GM12878 (cell line): ENCODE measurements at regions not wholly inside any gene's neighbourhood (a gene's known extent, or its start where the extent isn't known, plus 50 kb on each side); places are given as distances from the start of the nearest gene placed in this dataset.

ENCODE experiments used
- ATAC-seq: fragments of 200-7000 bp; cut with Tn5 transposase; 3 replicates; pipeline ENCODE4 v1.9.1; 2020; ENCODE audit warnings: mild to moderate bottlenecking, moderate library complexity
- BruUV-seq: library from RNA; stranded (reverse); fragments of 400-500 nt; replicated peaks from 2 replicates; lab custom pipeline; 2021; lab: Mats Ljungman, UMichigan
- CTCF ChIA-PET: fragments of 300-600 bp; sonication (Branson Sonifier 250); formaldehyde crosslinking; extraction: SDS; loops from one replicate; lab custom pipeline; 2021; ENCODE audit warnings: inconsistent platforms; lab: Yijun Ruan, JAX
- POLR2A ChIA-PET: fragments of 350-600 bp; formaldehyde crosslinking; extraction: SDS; loops from one replicate; lab custom pipeline; 2021; ENCODE audit warnings: inconsistent platforms; lab: Charles Lee
- RAD21 ChIA-PET: fragments of 300-600 bp; sonication (Branson Sonifier 250); formaldehyde crosslinking; loops from one replicate; lab custom pipeline; 2023; ENCODE audit warnings: antibody characterized with exemption; ENCODE audit not compliant: unreplicated experiment; lab: Charles Lee
- SMC1A ChIA-PET: fragments of 300-600 bp; sonication (Branson Sonifier 250); formaldehyde crosslinking; loops from one replicate; lab custom pipeline; 2023; ENCODE audit not compliant: unreplicated experiment, uncharacterized antibody; lab: Charles Lee
- DNase-seq: peaks from one replicate; pipeline ENCODE4 v3.0.0-alpha.2; 2011; ENCODE audit warnings: low read depth, low spot score
- FAIRE-seq: peaks from 3 replicates; lab custom pipeline; 2011; peaks lifted over from hg19 to GRCh38; lab: Jason Lieb, UNC
- H2AFZ ChIP-seq: 2 replicates; pipeline ENCODE4 v1.6.0; 2011; ENCODE audit warnings: low read depth, low read length, control low read depth; ENCODE audit not compliant: control insufficient read depth
- H3K27ac ChIP-seq: 2 replicates; pipeline ENCODE4 v1.5.1; 2011; ENCODE audit warnings: control low read depth; ENCODE audit not compliant: control insufficient read depth, insufficient read depth
- H3K27me3 ChIP-seq, 2 experiments: replicated peaks in 1 of 2; 2 replicates each; pipeline versions ENCODE4 v1.6.0 to v1.6.1; 2011; ENCODE audit warnings: low read length in 1 of 2; ENCODE audit not compliant: control insufficient read depth in 2 of 2, insufficient read depth in 2 of 2
- H3K36me3 ChIP-seq, 2 experiments: 2 replicates each; pipeline ENCODE4 v1.5.1; 2011; ENCODE audit warnings: low read length in 1 of 2; ENCODE audit not compliant: control insufficient read depth in 2 of 2, insufficient read depth in 2 of 2
- H3K4me1 ChIP-seq: 2 replicates; pipeline ENCODE4 v1.6.1; 2011; ENCODE audit warnings: mild to moderate bottlenecking, low read length, moderate library complexity, mixed read lengths; ENCODE audit not compliant: control insufficient read depth, insufficient read depth
- H3K4me2 ChIP-seq: 2 replicates; pipeline ENCODE4 v1.6.0; 2011; ENCODE audit warnings: control low read depth; ENCODE audit not compliant: control insufficient read depth, insufficient read depth
- H3K4me3 ChIP-seq: fragments of 200-600 bp; sonication (generic); 2 replicates; pipeline ENCODE4 v1.5.1; 2016
- H3K79me2 ChIP-seq: 2 replicates; pipeline ENCODE4 v1.6.0; 2011; ENCODE audit warnings: low read length; ENCODE audit not compliant: control insufficient read depth, insufficient read depth
- H3K9ac ChIP-seq: 2 replicates; pipeline ENCODE4 v1.8.0; 2011; ENCODE audit warnings: low read length, control low read depth, mixed read lengths; ENCODE audit not compliant: control insufficient read depth, insufficient read depth
- H3K9me3 ChIP-seq: replicated peaks from 3 replicates; pipeline ENCODE4 v1.5.1; 2011; ENCODE audit warnings: mild to moderate bottlenecking, low read length; ENCODE audit not compliant: control insufficient read depth, insufficient read depth
- H4K20me1 ChIP-seq: 2 replicates; pipeline ENCODE4 v1.6.0; 2011; ENCODE audit not compliant: control insufficient read depth, insufficient read depth
- BCL11A ChIP-seq: IDR thresholded peaks from 2 replicates; pipeline ENCODE4 v1.6.1; 2011; ENCODE audit warnings: low read depth, low read length
- CTCF ChIP-seq, 3 experiments: IDR thresholded peaks in 2 of 3; conservative IDR thresholded peaks in 1 of 3; 2 replicates each; pipeline ENCODE4 v1.5.1; 2011; ENCODE audit warnings: low read depth in 3 of 3, low read length in 3 of 3, mild to moderate bottlenecking in 3 of 3, control low read depth in 2 of 3, moderate library complexity in 2 of 3, inconsistent platforms in 1 of 3, mixed read lengths in 1 of 3; ENCODE audit not compliant: control insufficient read depth in 2 of 3, insufficient read depth in 1 of 3; ENCODE audit errors: extremely low read depth in 1 of 3
- GATAD2B ChIP-seq: fragments of 450-650 bp; conservative IDR thresholded peaks from 2 replicates; pipeline ENCODE4 v1.6.1; 2017; ENCODE audit warnings: low read depth, mild to moderate bottlenecking, moderate library complexity
- MEF2A ChIP-seq: IDR thresholded peaks from 2 replicates; pipeline ENCODE4 v1.6.1; 2011; ENCODE audit warnings: low read depth, mild to moderate bottlenecking, low read length, moderate library complexity; ENCODE audit not compliant: insufficient read depth
- MEF2B ChIP-seq: fragments of 450-650 bp; IDR thresholded peaks from 2 replicates; pipeline ENCODE4 v1.6.1; 2018; ENCODE audit warnings: mild to moderate bottlenecking, moderate library complexity; ENCODE audit not compliant: partially characterized antibody, poor library complexity, severe bottlenecking
- ZNF274 ChIP-seq: IDR thresholded peaks from one replicate; pipeline ENCODE4 v1.8.0; 2011; ENCODE audit not compliant: insufficient read length, insufficient read depth
- in situ Hi-C: fragments of 300-500 bp; cut with MboI; formaldehyde crosslinking; loops from 9 replicates; pipeline ENCODE4 v1.14.3; 2018; ENCODE audit warnings: mixed read lengths
- intact Hi-C: fragments of 100-400 bp; cut with micrococcal nuclease; formaldehyde crosslinking; loops from one replicate; pipeline ENCODE4 v1.14.2; 2022; ENCODE audit not compliant: unreplicated experiment

GRCh38 chr2:7437141-7437540 lies 519.9 kb downstream of the RNF144A start:
- SMC1A ChIA-PET = interaction anchor here (0.7 to 4.2 kb wide), 18 partner anchors 9 to 1038 kb away, joined by 3 to 24 read pairs (median 5); no protein-coding TSS in a partner anchor
- CTCF ChIA-PET = interaction anchor here (0.6 to 1.7 kb wide), 6 partner anchors 10 to 304 kb away, joined by 3 to 6 read pairs (median 4); no protein-coding TSS in a partner anchor
- in situ Hi-C loops (no loop called here), intact Hi-C loops (loop anchor here (2.0 to 10.0 kb wide), 4 partner anchors 32 to 1078 kb away; no protein-coding TSS in a partner anchor)
- Histone ChIP-seq H4K20me1 (no peaks in the 10 kb centered on the region), H3K9ac (no peak overlapping the region), H3K27me3 (no peaks in the 10 kb centered on the region; a peak in 1 of 4 replicates), H3K4me1 (peaks cover 16% of the 10 kb centered on the region), H3K9me3 (peaks cover 7% of the 10 kb centered on the region; the same call in 2 of the 3 replicates), H3K27ac (no peak overlapping the region), H3K79me2 (no peaks in the 10 kb centered on the region), H3K4me2 (no peak overlapping the region; the same call in 1 of the 2 replicates), H2AFZ (no peak overlapping the region), H3K36me3 (no peaks in the 10 kb centered on the region), H3K4me3 (no peak overlapping the region)
- ATAC-seq = peak; percentile 75
- no peak for FAIRE-seq
- POLR2A ChIA-PET = interaction anchor here (0.7 to 1.1 kb wide), 3 partner anchors 13 to 230 kb away, joined by 3 read pairs; no protein-coding TSS in a partner anchor
- TF ChIP-seq MEF2A = no peak
- TF ChIP-seq BCL11A = 0 out of 2 replicates have a peak, but pooled peaks have one; percentile 21
- no peak for TF ChIP-seq CTCF (IDR thresholded peaks at IDR 0.05 in 2 of 3, conservative IDR thresholded peaks at IDR 0.05 in 1 of 3; ENCODE audit: control insufficient read depth in 2 of 3, extremely low read depth in 1 of 3, insufficient read depth in 1 of 3, low read depth in 3 of 3, low read length in 3 of 3)
- no peak for TF ChIP-seq GATAD2B
- no peak for TF ChIP-seq ZNF274
- TF ChIP-seq MEF2B = peak; percentile 7
- RAD21 ChIA-PET = interaction anchor here (0.9 to 2.9 kb wide), 11 partner anchors 9 to 1247 kb away, joined by 3 to 17 read pairs (median 3); no protein-coding TSS in a partner anchor
- BruUV-seq = no TSS peak
- DNase-seq = no peak
